GM12865 (cell line): ENCODE measurements at regions not wholly inside any gene's neighbourhood (a gene's known extent, or its start where the extent isn't known, plus 50 kb on each side); places are given as distances from the start of the nearest gene placed in this dataset.

ENCODE experiments used
- DNase-seq: peaks from one replicate; pipeline ENCODE4 v3.0.0; 2010; ENCODE audit warnings: low read depth
- H3K4me3 ChIP-seq: 2 replicates; pipeline ENCODE4 v1.5.1; 2011; ENCODE audit warnings: mild to moderate bottlenecking, low read depth, low read length, control low read depth
- CTCF ChIP-seq: IDR thresholded peaks from 2 replicates; pipeline ENCODE4 v1.5.1; 2011; ENCODE audit warnings: low read length, control low read depth, low read depth, inconsistent platforms; ENCODE audit not compliant: insufficient read depth; ENCODE audit errors: missing control alignments

DNA sequence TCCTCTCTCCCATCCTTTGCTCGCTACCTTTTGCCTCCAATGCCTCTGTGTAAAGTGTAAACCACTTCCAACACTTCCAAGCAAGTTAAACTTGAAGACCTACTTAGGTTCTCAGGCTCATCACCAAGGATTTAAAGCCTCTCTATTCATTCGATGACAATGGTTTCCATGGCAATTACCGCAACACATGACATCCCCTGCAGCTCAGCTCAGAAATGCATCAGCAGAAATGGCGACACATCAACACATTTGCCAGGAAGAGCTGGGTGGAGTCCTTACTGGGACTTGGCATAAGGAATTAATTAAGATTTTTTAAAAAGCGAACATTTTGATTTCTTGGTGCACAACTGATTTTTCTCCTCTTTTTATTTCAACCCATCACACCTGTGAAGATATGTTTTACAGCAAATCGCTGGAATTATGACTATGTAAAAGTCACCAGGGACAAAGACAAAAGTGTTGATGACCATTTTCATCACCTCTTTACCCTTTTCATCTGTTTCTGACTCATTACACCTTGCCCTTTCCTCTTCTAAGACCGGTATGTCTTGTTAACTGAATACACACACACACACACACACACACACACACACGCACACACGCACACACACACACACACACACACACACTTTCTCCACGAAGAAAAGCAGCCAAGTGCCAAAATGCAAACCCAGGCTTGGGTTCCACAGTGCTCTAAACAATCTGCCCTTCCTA lies 453.4 kb upstream of the CELF2 start:
- no peak for TF ChIP-seq CTCF
- no peak for DNase-seq
- H3K4me3 ChIP-seq: no peak overlapping the region

DNA sequence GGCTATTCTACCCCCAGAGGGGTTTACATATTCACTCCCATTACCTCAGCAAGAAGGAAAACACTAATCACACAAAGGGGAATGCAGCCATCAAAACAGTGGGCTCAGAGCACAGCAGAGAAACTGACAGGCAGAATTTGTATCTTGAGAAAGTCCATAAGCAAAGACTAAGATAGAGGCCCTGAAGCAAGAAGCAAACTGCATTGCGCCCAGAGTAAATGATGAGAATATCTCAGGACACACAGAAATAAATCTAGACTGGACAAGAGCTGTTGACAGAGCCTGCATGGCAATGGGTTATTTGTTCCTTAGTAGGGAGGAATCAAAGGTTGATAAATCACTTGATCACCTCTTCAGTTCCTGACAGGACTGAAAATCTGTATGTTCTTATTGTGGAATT lies 440.7 kb upstream of the CELF2 start:
- TF ChIP-seq CTCF: no peak
- DNase-seq: no peak
- no peak overlapping the region for H3K4me3 ChIP-seq

- H3K4me3 ChIP-seq: no peak overlapping the region
- DNase-seq: no peak
- no peak for TF ChIP-seq CTCF
These were observed 438.0 kb upstream of the CELF2 start for GRCh38 chr10:10579709-10580108.

DNA sequence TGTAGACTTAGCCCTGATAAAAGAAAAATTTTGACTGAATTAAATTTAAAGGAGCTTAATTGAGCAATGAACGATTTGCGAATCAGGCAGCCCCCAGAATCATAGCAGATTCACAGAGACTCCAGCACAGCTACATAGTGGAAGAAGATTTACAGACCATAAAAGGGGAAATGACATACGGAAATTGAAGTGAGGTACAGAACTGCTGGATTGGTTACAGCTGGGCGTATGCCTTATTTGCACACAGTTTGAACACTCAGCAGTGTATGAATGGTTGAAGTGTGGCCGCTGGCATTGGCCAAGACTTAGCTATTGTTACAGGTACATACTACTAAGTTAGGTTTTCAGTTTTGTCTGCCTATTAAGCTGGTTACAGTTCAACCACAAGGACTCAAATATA lies 433.5 kb upstream of the CELF2 start:
- no peak for TF ChIP-seq CTCF
- H3K4me3 ChIP-seq: no peak overlapping the region
- DNase-seq: peak; percentile 9

- no peak for DNase-seq
- no peak overlapping the region for H3K4me3 ChIP-seq
- TF ChIP-seq CTCF: no peak
These were observed 429.8 kb upstream of the CELF2 start for GRCh38 chr10:10587744-10588393.

DNA sequence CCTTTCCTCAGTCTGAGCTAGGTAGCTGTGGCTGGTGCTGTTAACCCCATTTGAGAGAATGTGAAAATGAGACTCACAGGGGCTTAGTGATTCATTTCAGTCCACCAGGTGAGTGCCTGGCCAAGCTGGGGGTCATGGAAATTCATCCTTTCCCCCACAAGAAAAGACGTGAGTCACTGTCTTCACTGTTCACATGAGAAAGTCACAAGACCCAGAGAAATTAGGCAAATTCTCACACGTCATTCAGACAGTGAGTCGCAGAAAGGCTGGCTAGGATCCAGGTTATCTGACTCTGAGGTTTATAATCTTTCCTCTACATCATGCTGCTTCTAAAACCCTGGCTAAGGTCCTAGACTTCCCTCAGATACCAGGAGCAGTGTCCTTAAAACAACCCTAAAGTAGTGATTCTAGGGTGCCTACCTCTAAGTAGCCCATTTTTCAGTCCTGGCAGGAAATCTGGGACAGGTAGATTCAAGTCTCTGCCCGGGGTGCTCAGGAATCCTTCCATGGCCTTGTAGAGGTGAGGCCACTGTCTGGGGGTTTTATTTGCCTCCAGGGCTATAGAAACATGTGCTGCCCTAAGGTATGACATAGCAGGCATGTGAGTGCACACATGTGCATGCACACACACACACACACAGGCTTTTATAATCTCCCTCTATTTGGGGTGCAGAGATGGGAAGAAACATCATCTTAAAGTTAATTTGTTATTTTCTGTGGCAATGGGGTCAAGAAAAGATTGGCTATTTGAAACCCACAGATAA lies 427.9 kb upstream of the CELF2 start:
- DNase-seq: peak; percentile 76
- TF ChIP-seq CTCF: no peak
- no peak overlapping the region for H3K4me3 ChIP-seq
